ENCODE measurements at regions not wholly inside any gene's neighbourhood (a gene's known extent, or its start where the extent isn't known, plus 50 kb on each side); places are given as distances from the start of the nearest gene placed in this dataset.
"Not testable (repeated sequence)": the region's sequence is repeated elsewhere in the genome, so short reads cannot be mapped to it uniquely, and the experiment has no call there.

- DNase-seq, result no peak
These were observed 863.8 kb downstream of the KCNA4 start for GRCh38 chr11:29153078-29153477.

- not testable (repeated sequence) for DNase-seq
These were observed 874.3 kb downstream of the KCNA4 start for GRCh38 chr11:29142573-29142972.

- no peak for DNase-seq
These were observed 881.3 kb downstream of the KCNA4 start for GRCh38 chr11:29135504-29135903.

GRCh38 chr11:29131055-29131454 lies 885.8 kb downstream of the KCNA4 start:
- DNase-seq, result no peak

GRCh38 chr11:29129844-29130243 lies 887.0 kb downstream of the KCNA4 start:
- no peak for DNase-seq

- no peak for DNase-seq
These were observed 889.4 kb downstream of the KCNA4 start for GRCh38 chr11:29127461-29127860.

- DNase-seq, result no peak
These were observed 891.2 kb downstream of the KCNA4 start for GRCh38 chr11:29125606-29126005.

- DNase-seq, result no peak
These were observed 892.4 kb downstream of the KCNA4 start for GRCh38 chr11:29124470-29124869.

GRCh38 chr11:29119707-29120618 lies 896.9 kb downstream of the KCNA4 start:
- peak; percentile 0 for DNase-seq

GRCh38 chr11:29119116-29119515 lies 897.7 kb downstream of the KCNA4 start:
- no peak for DNase-seq

GRCh38 chr11:29100967-29101366 lies 915.9 kb downstream of the KCNA4 start:
- DNase-seq, result no peak

- no peak for DNase-seq
These were observed 921.0 kb downstream of the KCNA4 start for GRCh38 chr11:29095821-29096220.

GRCh38 chr11:29093416-29094120 lies 923.3 kb downstream of the KCNA4 start:
- no peak for DNase-seq

- no peak for DNase-seq
These were observed 929.5 kb downstream of the KCNA4 start for GRCh38 chr11:29087200-29087812.

- no peak for DNase-seq
These were observed 941.1 kb downstream of the KCNA4 start for GRCh38 chr11:29075726-29076125.

GRCh38 chr11:29063630-29064361 lies 953.0 kb downstream of the KCNA4 start:
- no peak for DNase-seq

GRCh38 chr11:29061452-29061851 lies 953.3 kb downstream of the METTL15 start:
- DNase-seq, result no peak

GRCh38 chr11:29056487-29056886 lies 948.3 kb downstream of the METTL15 start:
- not testable (repeated sequence) for DNase-seq

GRCh38 chr11:29051935-29052334 lies 943.7 kb downstream of the METTL15 start:
- no peak for DNase-seq

GRCh38 chr11:29050962-29051361 lies 942.8 kb downstream of the METTL15 start:
- DNase-seq, result not testable (repeated sequence)

- DNase-seq, result no peak
These were observed 932.3 kb downstream of the METTL15 start for GRCh38 chr11:29040489-29040888.

GRCh38 chr11:29032384-29033149 lies 924.4 kb downstream of the METTL15 start:
- no peak for DNase-seq
